WERI-Rb-1 (cell line): ENCODE measurements at regions not wholly inside any gene's neighbourhood (a gene's known extent, or its start where the extent isn't known, plus 50 kb on each side); places are given as distances from the start of the nearest gene placed in this dataset.

Source experiments
- DNase-seq: peaks from one replicate; pipeline ENCODE4 v3.0.0-alpha.2; 2020
- H3K27ac ChIP-seq: fragments of 250-450 bp; sonication (Bioruptor Pico); 2 replicates; pipeline ENCODE4 v1.5.1; 2020; ENCODE audit warnings: mild to moderate bottlenecking, moderate library complexity
- H3K27me3 ChIP-seq: fragments of 250-450 bp; sonication (Bioruptor Pico); 2 replicates; pipeline ENCODE4 v1.5.1; 2021; ENCODE audit warnings: mild to moderate bottlenecking, low read depth, moderate library complexity; ENCODE audit not compliant: insufficient read depth, severe bottlenecking
- H3K36me3 ChIP-seq: fragments of 250-450 bp; sonication (Bioruptor Pico); 2 replicates; pipeline ENCODE4 v1.5.1; 2020; ENCODE audit warnings: mild to moderate bottlenecking, moderate library complexity
- H3K4me3 ChIP-seq: 2 replicates; pipeline ENCODE4 v1.5.1; 2011; ENCODE audit warnings: low read depth, mild to moderate bottlenecking, control low read depth, low read length
- H3K9me3 ChIP-seq: fragments of 250-450 bp; sonication (Bioruptor Pico); 2 replicates; pipeline ENCODE4 v1.5.1; 2021; ENCODE audit warnings: mild to moderate bottlenecking, moderate library complexity; ENCODE audit not compliant: severe bottlenecking
- TF ChIP-seq, protein P1 (sequence below): IDR thresholded peaks from 2 replicates; pipeline ENCODE4 v1.5.1; 2011; ENCODE audit warnings: low read depth, mild to moderate bottlenecking, control low read depth, inconsistent platforms, low read length

DNA sequence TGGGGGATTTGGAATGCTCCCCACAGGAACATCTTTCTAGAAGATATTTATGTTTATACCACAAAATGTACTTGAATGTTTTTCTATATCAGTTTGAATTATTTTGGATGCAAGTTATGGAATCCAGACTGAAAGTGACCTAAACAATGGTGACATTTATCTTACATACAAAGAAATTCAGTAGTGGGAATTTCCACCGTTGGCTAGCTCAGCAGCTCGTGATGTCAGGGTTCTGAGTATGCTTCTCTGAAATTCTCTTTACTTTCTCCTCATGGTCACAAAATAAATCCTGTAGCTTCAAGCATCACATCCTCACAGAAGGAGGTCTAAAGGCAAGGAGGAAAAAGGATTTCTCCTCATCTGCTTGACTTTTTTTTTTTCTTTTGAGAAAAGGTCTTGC is 105.3 kb downstream of the AKAIN1 start:
- Histone ChIP-seq H3K27ac (no peak overlapping the region), H3K9me3 (peaks cover 7% of the 10 kb centered on the region), H3K27me3 (no peaks in the 10 kb centered on the region), H3K4me3 (no peak overlapping the region), H3K36me3 (no peaks in the 10 kb centered on the region)
- DNase-seq: no peak
- TF ChIP-seq, protein P1, sequence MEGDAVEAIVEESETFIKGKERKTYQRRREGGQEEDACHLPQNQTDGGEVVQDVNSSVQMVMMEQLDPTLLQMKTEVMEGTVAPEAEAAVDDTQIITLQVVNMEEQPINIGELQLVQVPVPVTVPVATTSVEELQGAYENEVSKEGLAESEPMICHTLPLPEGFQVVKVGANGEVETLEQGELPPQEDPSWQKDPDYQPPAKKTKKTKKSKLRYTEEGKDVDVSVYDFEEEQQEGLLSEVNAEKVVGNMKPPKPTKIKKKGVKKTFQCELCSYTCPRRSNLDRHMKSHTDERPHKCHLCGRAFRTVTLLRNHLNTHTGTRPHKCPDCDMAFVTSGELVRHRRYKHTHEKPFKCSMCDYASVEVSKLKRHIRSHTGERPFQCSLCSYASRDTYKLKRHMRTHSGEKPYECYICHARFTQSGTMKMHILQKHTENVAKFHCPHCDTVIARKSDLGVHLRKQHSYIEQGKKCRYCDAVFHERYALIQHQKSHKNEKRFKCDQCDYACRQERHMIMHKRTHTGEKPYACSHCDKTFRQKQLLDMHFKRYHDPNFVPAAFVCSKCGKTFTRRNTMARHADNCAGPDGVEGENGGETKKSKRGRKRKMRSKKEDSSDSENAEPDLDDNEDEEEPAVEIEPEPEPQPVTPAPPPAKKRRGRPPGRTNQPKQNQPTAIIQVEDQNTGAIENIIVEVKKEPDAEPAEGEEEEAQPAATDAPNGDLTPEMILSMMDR: no peak

GRCh38 chr18:5075297-5075696 is 121.8 kb downstream of the AKAIN1 start:
- no peak overlapping the region for H3K4me3 ChIP-seq
- H3K9me3 ChIP-seq: no peaks in the 10 kb centered on the region
- H3K36me3 ChIP-seq: no peaks in the 10 kb centered on the region
- no peak overlapping the region for H3K27ac ChIP-seq
- TF ChIP-seq, protein P1: no peak
- H3K27me3 ChIP-seq: peaks cover 3% of the 10 kb centered on the region
- no peak for DNase-seq

DNA sequence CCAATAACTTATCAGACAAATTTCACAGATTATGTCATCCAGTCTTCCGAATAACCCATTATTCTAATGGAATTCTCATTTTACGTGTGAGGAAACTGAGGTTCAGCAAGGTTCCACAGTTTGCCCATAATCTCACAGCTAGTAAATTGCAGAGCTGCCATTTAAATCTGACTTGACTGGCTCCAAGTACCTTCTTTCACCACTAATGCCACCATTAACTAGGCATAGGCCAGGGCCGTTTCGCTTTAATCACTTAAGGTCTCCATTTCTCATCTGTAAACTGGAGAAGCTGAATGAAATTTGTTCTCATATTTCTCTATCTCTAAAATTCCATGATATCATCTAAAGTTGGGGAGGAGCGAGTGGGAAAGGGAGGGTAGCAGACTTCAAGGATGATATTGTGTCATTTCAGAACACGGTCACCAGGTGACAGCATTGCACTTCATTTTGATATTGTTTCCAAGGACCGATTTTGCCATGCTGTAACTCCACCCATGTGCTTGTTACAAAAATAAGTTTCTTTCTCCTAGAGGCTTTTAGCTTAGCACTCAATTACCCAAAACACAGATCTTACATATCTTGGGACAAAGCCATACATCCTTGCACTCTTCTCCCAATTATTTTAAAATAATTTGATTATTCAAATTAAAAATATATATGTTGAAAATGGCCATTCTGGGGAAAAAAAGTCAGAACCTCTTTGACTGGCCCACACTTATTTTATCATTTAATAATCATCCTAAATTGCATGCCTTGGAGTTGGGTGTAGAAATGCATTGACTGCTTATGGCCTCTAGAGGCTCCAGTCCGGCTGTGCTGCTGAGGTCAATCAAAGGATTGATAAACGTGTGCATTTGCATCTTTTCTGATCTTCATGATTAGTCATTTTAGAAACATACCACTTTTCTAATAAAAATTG is 123.8 kb downstream of the AKAIN1 start:
- TF ChIP-seq, protein P1: peak; percentile 82
- Histone ChIP-seq H3K27ac (no peak overlapping the region), H3K36me3 (no peaks in the 10 kb centered on the region), H3K4me3 (no peak overlapping the region), H3K27me3 (peaks cover 3% of the 10 kb centered on the region), H3K9me3 (no peaks in the 10 kb centered on the region)
- peak; percentile 36 for DNase-seq

DNA sequence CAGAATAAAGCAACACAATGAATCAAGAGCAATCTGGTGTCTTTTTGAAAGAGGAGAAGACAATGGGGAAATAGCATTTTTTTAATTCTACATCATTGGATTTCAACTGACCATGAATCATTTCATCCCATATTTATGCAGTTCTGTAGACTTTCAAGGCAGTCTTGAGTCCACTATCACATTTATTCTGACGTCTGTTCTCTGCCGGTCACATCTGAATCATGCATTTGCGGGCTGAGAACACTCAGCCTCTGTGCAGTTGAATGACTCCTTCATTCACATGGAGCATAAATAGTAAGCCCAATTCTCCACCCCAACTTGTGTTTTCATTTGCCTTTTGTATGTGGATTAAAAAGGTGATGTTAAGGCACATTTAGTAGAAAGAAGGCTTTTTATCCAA is 128.2 kb downstream of the AKAIN1 start:
- TF ChIP-seq, protein P1: no peak
- no peak for DNase-seq

GRCh38 chr18:5066380-5066977 is 130.6 kb downstream of the AKAIN1 start:
- H3K9me3 ChIP-seq: no peaks in the 10 kb centered on the region
- H3K27me3 ChIP-seq: no peaks in the 10 kb centered on the region
- TF ChIP-seq, protein P1: peak; percentile 67
- H3K4me3 ChIP-seq: no peak overlapping the region
- DNase-seq: peak; percentile 33
- H3K27ac ChIP-seq: no peak overlapping the region
- no peaks in the 10 kb centered on the region for H3K36me3 ChIP-seq

More for the DNA sequence above, 128.2 kb downstream of the AKAIN1 start:
- Histone ChIP-seq H3K4me3 (no peak overlapping the region), H3K36me3 (no peaks in the 10 kb centered on the region), H3K27me3 (peaks cover 3% of the 10 kb centered on the region), H3K9me3 (no peaks in the 10 kb centered on the region), H3K27ac (no peak overlapping the region)
